ENCODE measurements at regions not wholly inside any gene's neighbourhood (a gene's known extent, or its start where the extent isn't known, plus 50 kb on each side); places are given as distances from the start of the nearest gene placed in this dataset.
"Not testable (repeated sequence)": the region's sequence is repeated elsewhere in the genome, so short reads cannot be mapped to it uniquely, and the experiment has no call there.

GRCh38 chr3:125831005-125831750, 137.8 kb upstream of the ROPN1B start:
- not testable (repeated sequence) for TF ChIP-seq POLR2A, POLR2AphosphoS5 (IDR thresholded peaks at IDR 0.05)
- TF ChIP-seq, protein P1, sequence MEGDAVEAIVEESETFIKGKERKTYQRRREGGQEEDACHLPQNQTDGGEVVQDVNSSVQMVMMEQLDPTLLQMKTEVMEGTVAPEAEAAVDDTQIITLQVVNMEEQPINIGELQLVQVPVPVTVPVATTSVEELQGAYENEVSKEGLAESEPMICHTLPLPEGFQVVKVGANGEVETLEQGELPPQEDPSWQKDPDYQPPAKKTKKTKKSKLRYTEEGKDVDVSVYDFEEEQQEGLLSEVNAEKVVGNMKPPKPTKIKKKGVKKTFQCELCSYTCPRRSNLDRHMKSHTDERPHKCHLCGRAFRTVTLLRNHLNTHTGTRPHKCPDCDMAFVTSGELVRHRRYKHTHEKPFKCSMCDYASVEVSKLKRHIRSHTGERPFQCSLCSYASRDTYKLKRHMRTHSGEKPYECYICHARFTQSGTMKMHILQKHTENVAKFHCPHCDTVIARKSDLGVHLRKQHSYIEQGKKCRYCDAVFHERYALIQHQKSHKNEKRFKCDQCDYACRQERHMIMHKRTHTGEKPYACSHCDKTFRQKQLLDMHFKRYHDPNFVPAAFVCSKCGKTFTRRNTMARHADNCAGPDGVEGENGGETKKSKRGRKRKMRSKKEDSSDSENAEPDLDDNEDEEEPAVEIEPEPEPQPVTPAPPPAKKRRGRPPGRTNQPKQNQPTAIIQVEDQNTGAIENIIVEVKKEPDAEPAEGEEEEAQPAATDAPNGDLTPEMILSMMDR (IDR thresholded peaks at IDR 0.05) = not testable (repeated sequence)

Measured in gastroesophageal sphincter (tissue), 3 donors.